ENCODE measurements at regions not wholly inside any gene's neighbourhood (a gene's known extent, or its start where the extent isn't known, plus 50 kb on each side); places are given as distances from the start of the nearest gene placed in this dataset.

GRCh38 chr2:146207417-146207816 lies 1637.4 kb upstream of the ACVR2A start:
- H3K4me1 Mint-ChIP-seq (ENCODE audit: low read depth), result no peaks in the 10 kb centered on the region
- H3K36me3 Mint-ChIP-seq, result no peaks in the 10 kb centered on the region
- H3K27ac Mint-ChIP-seq, result no peak overlapping the region
- H3K9me3 Mint-ChIP-seq, result peaks cover 5% of the 10 kb centered on the region
- ChIA-PET CTCF (no interaction called here), POLR2A (no interaction called here)
- intact Hi-C loops (cut with micrococcal nuclease), result no loop called here
- no peaks in the 10 kb centered on the region for H3K27me3 Mint-ChIP-seq
- H3K4me3 Mint-ChIP-seq, result no peak overlapping the region
- no peak for DNase-seq

GRCh38 chr2:146203064-146203624 lies 1641.7 kb upstream of the ACVR2A start:
- ChIA-PET CTCF (no interaction called here), POLR2A (no interaction called here)
- Mint-ChIP-seq H3K36me3 (no peaks in the 10 kb centered on the region), H3K27ac (no peak overlapping the region), H3K27me3 (no peaks in the 10 kb centered on the region), H3K9me3 (no peaks in the 10 kb centered on the region), H3K4me3 (no peak overlapping the region), H3K4me1 (ENCODE audit: low read depth) (no peaks in the 10 kb centered on the region)
- DNase-seq, result no peak
- intact Hi-C loops (cut with micrococcal nuclease), result no loop called here

GRCh38 chr2:146193619-146194018 lies 1651.2 kb upstream of the ACVR2A start:
- Mint-ChIP-seq H3K4me1 (ENCODE audit: low read depth) (no peaks in the 10 kb centered on the region), H3K4me3 (no peak overlapping the region), H3K9me3 (no peaks in the 10 kb centered on the region), H3K36me3 (no peaks in the 10 kb centered on the region), H3K27me3 (no peaks in the 10 kb centered on the region), H3K27ac (no peak overlapping the region)
- intact Hi-C loops (cut with micrococcal nuclease), result no loop called here
- POLR2A ChIA-PET, result no interaction called here
- CTCF ChIA-PET, result no interaction called here
- no peak for DNase-seq

GRCh38 chr2:146189541-146189940 lies 1655.3 kb upstream of the ACVR2A start:
- intact Hi-C loops (cut with micrococcal nuclease), result no loop called here

GRCh38 chr2:146173934-146174333 lies 1654.0 kb upstream of the ZEB2 start:
- Mint-ChIP-seq H3K27me3 (no peaks in the 10 kb centered on the region), H3K27ac (no peak overlapping the region), H3K36me3 (no peaks in the 10 kb centered on the region), H3K4me1 (ENCODE audit: low read depth) (no peaks in the 10 kb centered on the region), H3K4me3 (no peak overlapping the region), H3K9me3 (peaks cover 12% of the 10 kb centered on the region)
- intact Hi-C loops (cut with micrococcal nuclease), result no loop called here
- CTCF ChIA-PET, result no interaction called here
- no peak for DNase-seq
- POLR2A ChIA-PET, result no interaction called here

More at GRCh38 chr2:146189541-146189940, 1655.3 kb upstream of the ACVR2A start:
- no peaks in the 10 kb centered on the region for H3K9me3 Mint-ChIP-seq
- no peak for DNase-seq
- no peaks in the 10 kb centered on the region for H3K4me1 Mint-ChIP-seq (ENCODE audit: low read depth)
- H3K27me3 Mint-ChIP-seq, result no peaks in the 10 kb centered on the region
- no peak overlapping the region for H3K27ac Mint-ChIP-seq
- ChIA-PET CTCF (no interaction called here), POLR2A (no interaction called here)
- no peaks in the 10 kb centered on the region for H3K36me3 Mint-ChIP-seq
- H3K4me3 Mint-ChIP-seq, result no peak overlapping the region

GRCh38 chr2:146161256-146161882 lies 1641.5 kb upstream of the ZEB2 start:
- no peaks in the 10 kb centered on the region for H3K4me1 Mint-ChIP-seq (ENCODE audit: low read depth)
- no peak overlapping the region for H3K4me3 Mint-ChIP-seq
- intact Hi-C loops (cut with micrococcal nuclease), result no loop called here
- no peak overlapping the region for H3K27ac Mint-ChIP-seq
- no peaks in the 10 kb centered on the region for H3K9me3 Mint-ChIP-seq
- H3K36me3 Mint-ChIP-seq, result no peaks in the 10 kb centered on the region
- ChIA-PET POLR2A (no interaction called here), CTCF (no interaction called here)
- no peak for DNase-seq
- H3K27me3 Mint-ChIP-seq, result no peaks in the 10 kb centered on the region

- no peaks in the 10 kb centered on the region for H3K9me3 Mint-ChIP-seq
- H3K27me3 Mint-ChIP-seq, result no peaks in the 10 kb centered on the region
- intact Hi-C loops (cut with micrococcal nuclease), result no loop called here
- DNase-seq, result no peak
- no peak overlapping the region for H3K4me3 Mint-ChIP-seq
- H3K36me3 Mint-ChIP-seq, result no peaks in the 10 kb centered on the region
- ChIA-PET CTCF (no interaction called here), POLR2A (no interaction called here)
- no peaks in the 10 kb centered on the region for H3K4me1 Mint-ChIP-seq (ENCODE audit: low read depth)
- no peak overlapping the region for H3K27ac Mint-ChIP-seq
Observed at GRCh38 chr2:146158072-146158674, 1638.3 kb upstream of the ZEB2 start.

GRCh38 chr2:146147448-146148012 lies 1627.6 kb upstream of the ZEB2 start:
- no peak overlapping the region for H3K27ac Mint-ChIP-seq
- peaks cover 3% of the 10 kb centered on the region for H3K9me3 Mint-ChIP-seq
- ChIA-PET CTCF (no interaction called here), POLR2A (no interaction called here)
- H3K4me3 Mint-ChIP-seq, result no peak overlapping the region
- DNase-seq, result no peak
- H3K36me3 Mint-ChIP-seq, result no peaks in the 10 kb centered on the region
- H3K4me1 Mint-ChIP-seq (ENCODE audit: low read depth), result no peaks in the 10 kb centered on the region
- intact Hi-C loops (cut with micrococcal nuclease), result no loop called here
- H3K27me3 Mint-ChIP-seq, result no peaks in the 10 kb centered on the region

GRCh38 chr2:146143971-146144370 lies 1624.1 kb upstream of the ZEB2 start:
- no peaks in the 10 kb centered on the region for H3K27me3 Mint-ChIP-seq
- peaks cover 7% of the 10 kb centered on the region for H3K9me3 Mint-ChIP-seq
- DNase-seq, result no peak
- CTCF ChIA-PET, result interaction anchor here (0.8 kb wide), 1 partner anchor 156 kb away, joined by 3 read pairs; no protein-coding TSS in a partner anchor
- H3K4me3 Mint-ChIP-seq, result no peak overlapping the region
- intact Hi-C loops (cut with micrococcal nuclease), result no loop called here
- H3K36me3 Mint-ChIP-seq, result no peaks in the 10 kb centered on the region
- no peaks in the 10 kb centered on the region for H3K4me1 Mint-ChIP-seq (ENCODE audit: low read depth)
- POLR2A ChIA-PET, result no interaction called here
- H3K27ac Mint-ChIP-seq, result no peak overlapping the region

GRCh38 chr2:146138820-146139219 lies 1618.9 kb upstream of the ZEB2 start:
- Mint-ChIP-seq H3K27ac (no peak overlapping the region), H3K4me3 (no peak overlapping the region), H3K9me3 (peaks cover 7% of the 10 kb centered on the region), H3K27me3 (no peaks in the 10 kb centered on the region), H3K36me3 (no peaks in the 10 kb centered on the region), H3K4me1 (ENCODE audit: low read depth) (no peaks in the 10 kb centered on the region)
- CTCF ChIA-PET, result no interaction called here
- POLR2A ChIA-PET, result no interaction called here
- no peak for DNase-seq
- intact Hi-C loops (cut with micrococcal nuclease), result no loop called here

GRCh38 chr2:146135245-146135644 lies 1615.3 kb upstream of the ZEB2 start:
- ChIA-PET POLR2A (no interaction called here), CTCF (no interaction called here)
- no peaks in the 10 kb centered on the region for H3K9me3 Mint-ChIP-seq
- intact Hi-C loops (cut with micrococcal nuclease), result no loop called here
- no peaks in the 10 kb centered on the region for H3K27me3 Mint-ChIP-seq
- H3K4me3 Mint-ChIP-seq, result no peak overlapping the region
- H3K27ac Mint-ChIP-seq, result no peak overlapping the region
- DNase-seq, result no peak
- no peaks in the 10 kb centered on the region for H3K4me1 Mint-ChIP-seq (ENCODE audit: low read depth)
- no peaks in the 10 kb centered on the region for H3K36me3 Mint-ChIP-seq

- Mint-ChIP-seq H3K9me3 (peaks cover 6% of the 10 kb centered on the region), H3K27me3 (no peaks in the 10 kb centered on the region), H3K27ac (no peak overlapping the region), H3K4me1 (ENCODE audit: low read depth) (no peaks in the 10 kb centered on the region), H3K4me3 (no peak overlapping the region), H3K36me3 (no peaks in the 10 kb centered on the region)
- intact Hi-C loops (cut with micrococcal nuclease), result no loop called here
- DNase-seq, result no peak
- CTCF ChIA-PET, result no interaction called here
- POLR2A ChIA-PET, result no interaction called here
Observed at GRCh38 chr2:146131785-146132184, 1611.9 kb upstream of the ZEB2 start.

- intact Hi-C loops (cut with micrococcal nuclease), result no loop called here
- CTCF ChIA-PET, result no interaction called here
- Mint-ChIP-seq H3K27me3 (no peaks in the 10 kb centered on the region), H3K4me3 (no peak overlapping the region), H3K27ac (no peak overlapping the region), H3K4me1 (ENCODE audit: low read depth) (no peaks in the 10 kb centered on the region), H3K9me3 (peaks cover 6% of the 10 kb centered on the region), H3K36me3 (no peaks in the 10 kb centered on the region)
- POLR2A ChIA-PET, result no interaction called here
- DNase-seq, result no peak
Observed at GRCh38 chr2:146131048-146131447, 1611.1 kb upstream of the ZEB2 start.
